GM10266 (cell line): ENCODE measurements at regions not wholly inside any gene's neighbourhood (a gene's known extent, or its start where the extent isn't known, plus 50 kb on each side); places are given as distances from the start of the nearest gene placed in this dataset.
"Not testable (repeated sequence)": the region's sequence is repeated elsewhere in the genome, so short reads cannot be mapped to it uniquely, and the experiment has no call there.

ENCODE experiments used
- DNase-seq: peaks from one replicate; pipeline ENCODE4 v3.0.0; 2012; ENCODE audit errors: extremely low spot score
- CTCF ChIP-seq: IDR thresholded peaks from 2 replicates; pipeline ENCODE4 v1.5.1; 2012; ENCODE audit warnings: mild to moderate bottlenecking, low read depth; ENCODE audit not compliant: control insufficient read depth, insufficient read depth; ENCODE audit errors: missing control alignments

- DNase-seq = no peak
Measured at GRCh38 chr2:82959727-82960126, 1499.4 kb downstream of the SUCLG1 start.

GRCh38 chr2:82954868-82955267, 1504.2 kb downstream of the SUCLG1 start:
- no peak for TF ChIP-seq CTCF
- DNase-seq = no peak

More at GRCh38 chr2:82959727-82960126, 1499.4 kb downstream of the SUCLG1 start:
- TF ChIP-seq CTCF = no peak

GRCh38 chr2:82939211-82939610, 1519.9 kb downstream of the SUCLG1 start:
- no peak for DNase-seq
- no peak for TF ChIP-seq CTCF

GRCh38 chr2:82938321-82938845, 1520.7 kb downstream of the SUCLG1 start:
- not testable (repeated sequence) for DNase-seq

GRCh38 chr2:82913566-82913965, 1545.5 kb downstream of the SUCLG1 start:
- DNase-seq = no peak
- no peak for TF ChIP-seq CTCF

- no peak for TF ChIP-seq CTCF
- no peak for DNase-seq
Measured at GRCh38 chr2:82896117-82896516, 1563.0 kb downstream of the SUCLG1 start.

GRCh38 chr2:82893190-82893589, 1565.9 kb downstream of the SUCLG1 start:
- no peak for DNase-seq
- no peak for TF ChIP-seq CTCF

GRCh38 chr2:82879803-82880202, 1579.3 kb downstream of the SUCLG1 start:
- no peak for DNase-seq
- no peak for TF ChIP-seq CTCF
